ENCODE measurements at regions not wholly inside any gene's neighbourhood (a gene's known extent, or its start where the extent isn't known, plus 50 kb on each side); places are given as distances from the start of the nearest gene placed in this dataset.

DNA sequence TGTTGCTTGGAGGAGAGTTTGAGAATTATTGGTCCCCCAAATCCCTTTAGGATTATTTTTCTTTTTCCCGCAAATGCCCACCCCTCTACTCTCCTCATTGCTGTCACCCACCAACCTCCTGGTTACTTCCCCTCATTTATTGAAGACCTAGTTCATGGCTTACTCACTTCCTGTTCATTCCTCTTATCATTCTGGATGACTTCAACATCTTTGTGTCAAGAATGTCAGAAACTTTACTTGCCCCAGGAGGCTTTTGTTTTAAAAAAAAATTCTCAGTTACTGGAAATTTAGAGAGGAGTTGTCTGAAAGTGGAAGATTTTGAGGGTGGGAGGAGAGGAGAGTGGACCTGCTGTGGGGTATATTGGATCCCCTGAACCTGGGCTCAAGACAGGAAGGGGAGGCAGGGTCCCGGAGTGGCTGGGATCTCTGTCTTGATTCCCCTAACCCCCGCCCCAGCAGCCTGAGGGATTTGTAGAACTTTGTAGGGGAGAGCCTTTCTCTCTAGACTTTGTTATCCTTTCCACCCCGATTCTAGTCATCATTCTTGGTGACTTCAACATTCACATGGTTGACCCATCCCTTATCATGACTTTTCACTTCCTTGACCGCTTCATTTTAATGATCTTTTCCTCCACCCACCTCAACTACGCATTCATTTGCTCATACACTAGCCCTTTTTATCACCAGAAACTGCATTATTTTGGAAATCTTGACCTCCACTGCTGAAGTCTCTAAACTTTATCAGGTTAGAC lies 69.9 kb upstream of the ESX1 start:
- no peak overlapping the region for H3K4me3 ChIP-seq (ENCODE audit: low read length in 2 of 2)
- no peak overlapping the region for H3K4me3 Mint-ChIP-seq
- H3K27ac Mint-ChIP-seq, result peak overlapping the region in 1 of 7 donors; percentile 76
- H3K27me3 Mint-ChIP-seq, result peaks cover 3 to 12% of the 10 kb centered on the region in 2 donors
- H3K36me3 Mint-ChIP-seq, result no peaks in the 10 kb centered on the region
- no peaks in the 10 kb centered on the region for H3K9me3 ChIP-seq (ENCODE audit: control insufficient read depth in 1 of 2, low read length in 2 of 2)
- no peaks in the 10 kb centered on the region for H3K36me3 ChIP-seq (ENCODE audit: insufficient read depth, low read length)
- H3K9me3 Mint-ChIP-seq, result no peaks in the 10 kb centered on the region
- H3K4me1 ChIP-seq (ENCODE audit: insufficient read depth, low read length), result no peaks in the 10 kb centered on the region
- intact Hi-C loops (cut with micrococcal nuclease), result no loop called here
- POLR2A ChIA-PET (ENCODE audit: partially characterized antibody), result no interaction called here
- no peak for DNase-seq
- CTCF ChIA-PET (ENCODE audit: partially characterized antibody), result no interaction called here
- no peak overlapping the region for H3K27ac ChIP-seq (ENCODE audit: low read depth, low read length)
- H3K4me1 Mint-ChIP-seq, result no peaks in the 10 kb centered on the region
- H3K27me3 ChIP-seq (ENCODE audit: insufficient read depth, low read length), result no peaks in the 10 kb centered on the region

DNA sequence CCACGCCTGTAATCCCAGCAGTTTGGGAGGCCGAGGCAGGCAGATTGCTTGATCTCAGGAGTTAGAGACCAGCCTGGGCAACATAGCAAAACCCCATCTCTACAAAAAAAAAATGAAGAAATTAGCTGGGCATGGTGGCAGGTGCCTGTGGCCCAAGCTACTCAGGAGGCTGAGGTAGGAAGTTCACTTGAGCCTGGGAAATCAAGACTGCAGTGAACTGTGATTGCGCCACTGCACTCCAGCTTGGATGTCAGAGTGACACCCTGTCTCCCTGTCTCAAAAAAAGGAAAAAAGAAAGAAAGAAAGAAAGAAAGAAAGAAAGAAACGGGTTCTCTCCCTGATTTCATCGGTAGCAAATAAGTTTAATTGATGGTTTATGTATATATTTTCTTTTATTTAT lies 64.6 kb upstream of the ESX1 start:
- Mint-ChIP-seq H3K4me1 (no peaks in the 10 kb centered on the region), H3K27ac (no peak overlapping the region), H3K36me3 (no peaks in the 10 kb centered on the region), H3K27me3 (no peaks in the 10 kb centered on the region), H3K9me3 (no peaks in the 10 kb centered on the region), H3K4me3 (no peak overlapping the region)
- H3K27ac ChIP-seq (ENCODE audit: low read depth, low read length), result no peak overlapping the region
- intact Hi-C loops (cut with micrococcal nuclease), result no loop called here
- no peak for DNase-seq
- POLR2A ChIA-PET (ENCODE audit: partially characterized antibody), result no interaction called here
- H3K4me3 ChIP-seq (ENCODE audit: low read length in 2 of 2), result no peak overlapping the region
- H3K9me3 ChIP-seq (ENCODE audit: control insufficient read depth in 1 of 2, low read length in 2 of 2), result no peaks in the 10 kb centered on the region
- CTCF ChIA-PET (ENCODE audit: partially characterized antibody), result no interaction called here
- H3K36me3 ChIP-seq (ENCODE audit: insufficient read depth, low read length), result no peaks in the 10 kb centered on the region
- H3K27me3 ChIP-seq (ENCODE audit: insufficient read depth, low read length), result no peaks in the 10 kb centered on the region
- H3K4me1 ChIP-seq (ENCODE audit: insufficient read depth, low read length), result no peaks in the 10 kb centered on the region

DNA sequence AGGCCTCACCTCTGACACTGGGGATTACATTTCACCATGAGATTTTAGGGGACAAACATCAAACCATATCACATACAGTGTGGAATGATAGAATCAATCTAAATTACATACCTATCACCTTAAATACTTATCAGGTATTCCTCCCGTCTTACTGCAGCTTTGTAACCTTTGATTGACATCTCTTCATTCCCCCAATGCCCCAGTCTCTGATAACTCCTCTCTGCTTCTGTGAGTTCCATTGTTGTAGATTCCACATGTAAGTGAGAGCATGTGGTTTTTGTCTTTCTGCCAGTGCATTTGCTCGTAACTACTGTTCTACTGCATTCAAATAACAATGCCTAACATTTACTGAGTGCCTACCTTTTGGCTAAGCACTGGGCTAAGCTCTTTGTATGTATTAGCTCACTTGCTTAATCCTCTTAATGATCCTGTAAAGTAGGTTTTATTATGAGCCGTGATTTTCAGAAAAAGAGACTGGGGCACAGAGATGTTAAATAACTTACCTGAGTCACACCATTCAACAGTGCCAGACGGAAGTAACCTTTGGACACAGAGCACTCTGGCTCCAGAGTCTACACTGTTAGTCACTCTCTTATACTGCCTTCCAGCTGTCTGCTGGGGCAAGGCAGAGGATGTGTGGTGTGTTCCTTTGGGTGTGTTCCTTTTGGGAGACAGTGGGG lies 63.7 kb upstream of the ESX1 start:
- Mint-ChIP-seq H3K9me3 (no peaks in the 10 kb centered on the region), H3K27ac (no peak overlapping the region), H3K27me3 (no peaks in the 10 kb centered on the region), H3K4me3 (no peak overlapping the region), H3K36me3 (no peaks in the 10 kb centered on the region), H3K4me1 (no peaks in the 10 kb centered on the region)
- POLR2A ChIA-PET (ENCODE audit: partially characterized antibody), result no interaction called here
- H3K4me1 ChIP-seq (ENCODE audit: insufficient read depth, low read length), result no peaks in the 10 kb centered on the region
- no peak overlapping the region for H3K27ac ChIP-seq (ENCODE audit: low read depth, low read length)
- no peaks in the 10 kb centered on the region for H3K9me3 ChIP-seq (ENCODE audit: control insufficient read depth in 1 of 2, low read length in 2 of 2)
- no peak for DNase-seq
- CTCF ChIA-PET (ENCODE audit: partially characterized antibody), result no interaction called here
- H3K27me3 ChIP-seq (ENCODE audit: insufficient read depth, low read length), result no peaks in the 10 kb centered on the region
- H3K36me3 ChIP-seq (ENCODE audit: insufficient read depth, low read length), result no peaks in the 10 kb centered on the region
- intact Hi-C loops (cut with micrococcal nuclease), result no loop called here
- no peak overlapping the region for H3K4me3 ChIP-seq (ENCODE audit: low read length in 2 of 2)

DNA sequence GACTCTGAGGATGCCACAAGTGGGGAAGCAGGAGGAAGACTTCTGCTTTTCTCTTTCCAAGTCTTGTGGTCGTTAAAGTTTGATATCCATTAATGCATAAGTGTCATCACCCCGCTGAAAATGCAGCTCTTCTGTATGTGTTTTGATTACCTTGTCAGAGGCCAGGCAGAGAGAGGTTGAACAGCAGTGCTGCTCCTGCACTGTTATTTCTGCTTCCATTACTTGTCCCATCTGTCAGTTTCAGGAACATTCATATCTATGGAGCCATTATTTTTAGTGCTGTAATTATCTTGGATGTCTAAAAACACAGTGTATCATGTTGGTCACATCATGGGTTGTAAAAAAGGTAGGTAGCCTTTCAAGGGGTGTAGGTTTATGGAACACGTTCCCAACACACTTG lies 62.0 kb upstream of the ESX1 start:
- H3K27ac Mint-ChIP-seq, result peak overlapping the region in 1 of 7 donors; percentile 3
- no peak overlapping the region for H3K4me3 Mint-ChIP-seq
- intact Hi-C loops (cut with micrococcal nuclease), result no loop called here

DNA sequence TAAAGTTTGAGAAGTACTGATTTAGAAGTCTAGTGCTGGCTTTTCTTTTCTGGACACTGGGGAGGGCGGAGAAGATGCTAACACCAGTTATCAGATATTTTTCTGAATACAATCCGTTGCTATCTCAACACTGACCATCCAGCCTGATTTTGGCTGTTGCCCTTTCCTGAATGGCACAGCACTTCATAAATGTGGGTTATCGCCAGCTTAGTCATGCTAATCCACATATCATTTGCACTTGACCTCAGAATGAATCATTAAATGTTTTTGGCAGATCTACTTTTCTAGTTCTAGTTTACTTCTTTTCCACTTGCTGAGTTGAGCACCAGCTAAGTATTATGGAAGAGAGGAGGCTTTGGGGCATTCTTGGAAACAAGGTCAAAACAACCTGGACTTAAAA lies 60.8 kb upstream of the ESX1 start:
- ChIA-PET CTCF (ENCODE audit: partially characterized antibody) (no interaction called here), POLR2A (ENCODE audit: partially characterized antibody) (no interaction called here)
- no peaks in the 10 kb centered on the region for H3K4me1 Mint-ChIP-seq

More for the DNA sequence above, 62.0 kb upstream of the ESX1 start:
- no peak for DNase-seq
- no peaks in the 10 kb centered on the region for H3K4me1 ChIP-seq (ENCODE audit: insufficient read depth, low read length)
- H3K27ac ChIP-seq (ENCODE audit: low read depth, low read length), result no peak overlapping the region
- Mint-ChIP-seq H3K9me3 (no peaks in the 10 kb centered on the region), H3K36me3 (no peaks in the 10 kb centered on the region), H3K4me1 (no peaks in the 10 kb centered on the region), H3K27me3 (no peaks in the 10 kb centered on the region)
- ChIA-PET CTCF (ENCODE audit: partially characterized antibody) (no interaction called here), POLR2A (ENCODE audit: partially characterized antibody) (no interaction called here)
- H3K4me3 ChIP-seq (ENCODE audit: low read length in 2 of 2), result no peak overlapping the region
- no peaks in the 10 kb centered on the region for H3K9me3 ChIP-seq (ENCODE audit: control insufficient read depth in 1 of 2, low read length in 2 of 2)
- H3K27me3 ChIP-seq (ENCODE audit: insufficient read depth, low read length), result no peaks in the 10 kb centered on the region
- H3K36me3 ChIP-seq (ENCODE audit: insufficient read depth, low read length), result no peaks in the 10 kb centered on the region

DNA sequence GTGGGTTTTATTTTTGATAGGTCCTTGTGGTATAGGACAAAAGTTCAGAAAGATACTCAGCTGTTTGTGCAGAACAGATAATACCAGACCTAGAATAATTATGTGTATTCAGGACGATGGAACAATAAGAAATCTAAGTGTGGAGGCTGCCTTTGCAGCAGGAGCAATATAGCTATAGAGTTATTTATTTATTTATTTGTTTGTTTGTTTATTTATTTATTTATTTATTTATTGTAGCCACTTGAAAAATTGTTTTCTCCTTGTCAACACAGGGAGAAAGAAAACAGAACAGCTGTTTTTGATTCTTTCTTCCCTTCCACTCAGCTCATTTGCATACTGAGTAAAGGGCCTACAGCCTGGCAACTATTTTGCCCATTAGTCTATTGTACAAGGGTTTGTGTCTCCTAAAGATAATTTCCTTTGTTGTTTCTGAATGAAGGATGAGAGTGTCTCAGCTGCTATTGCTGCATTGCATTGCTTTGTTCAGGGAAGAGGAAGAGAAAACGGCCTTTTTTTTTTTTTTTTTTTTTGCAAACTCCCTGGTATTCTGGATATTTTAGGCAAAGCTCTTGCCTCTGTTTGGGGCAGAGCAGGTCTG lies 56.0 kb upstream of the ESX1 start:
- no peaks in the 10 kb centered on the region for H3K4me1 Mint-ChIP-seq
- POLR2A ChIA-PET (ENCODE audit: partially characterized antibody), result no interaction called here

More for the DNA sequence above, 60.8 kb upstream of the ESX1 start:
- H3K4me1 ChIP-seq (ENCODE audit: insufficient read depth, low read length), result no peaks in the 10 kb centered on the region
- DNase-seq, result no peak
- Mint-ChIP-seq H3K9me3 (no peaks in the 10 kb centered on the region), H3K36me3 (no peaks in the 10 kb centered on the region), H3K27me3 (no peaks in the 10 kb centered on the region), H3K4me3 (no peak overlapping the region), H3K27ac (no peak overlapping the region)
- H3K9me3 ChIP-seq (ENCODE audit: control insufficient read depth in 1 of 2, low read length in 2 of 2), result no peaks in the 10 kb centered on the region
- H3K4me3 ChIP-seq (ENCODE audit: low read length in 2 of 2), result no peak overlapping the region
- H3K27me3 ChIP-seq (ENCODE audit: insufficient read depth, low read length), result no peaks in the 10 kb centered on the region
- intact Hi-C loops (cut with micrococcal nuclease), result no loop called here
- no peaks in the 10 kb centered on the region for H3K36me3 ChIP-seq (ENCODE audit: insufficient read depth, low read length)
- no peak overlapping the region for H3K27ac ChIP-seq (ENCODE audit: low read depth, low read length)

DNA sequence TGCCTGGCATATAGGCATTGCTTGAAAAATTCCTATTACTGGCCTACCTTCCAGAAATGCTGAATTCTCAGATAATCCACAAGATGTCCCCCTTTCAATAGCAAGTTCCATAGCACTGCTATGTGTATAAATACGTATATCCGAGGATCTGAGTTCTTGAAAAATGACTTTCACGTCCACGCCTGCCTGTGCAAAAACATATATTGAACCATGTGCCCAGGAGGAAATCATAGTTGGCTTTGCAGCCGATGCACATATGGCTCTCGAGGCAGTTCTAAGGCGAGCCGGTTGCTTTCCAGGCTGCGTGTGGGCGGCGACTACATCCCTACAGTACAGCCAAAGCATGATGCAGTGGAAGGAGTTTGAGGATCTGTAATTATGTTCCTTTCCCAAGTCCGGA lies 55.4 kb upstream of the ESX1 start:
- POLR2A ChIA-PET (ENCODE audit: partially characterized antibody), result no interaction called here

More for the DNA sequence above, 56.0 kb upstream of the ESX1 start:
- CTCF ChIA-PET (ENCODE audit: partially characterized antibody), result no interaction called here
- H3K27me3 ChIP-seq (ENCODE audit: insufficient read depth, low read length), result no peaks in the 10 kb centered on the region
- H3K27ac ChIP-seq (ENCODE audit: low read depth, low read length), result no peak overlapping the region
- Mint-ChIP-seq H3K36me3 (no peaks in the 10 kb centered on the region), H3K9me3 (no peaks in the 10 kb centered on the region), H3K27ac (no peak overlapping the region), H3K4me3 (no peak overlapping the region), H3K27me3 (no peaks in the 10 kb centered on the region)
- intact Hi-C loops (cut with micrococcal nuclease), result no loop called here
- H3K4me3 ChIP-seq (ENCODE audit: low read length in 2 of 2), result no peak overlapping the region
- no peak for DNase-seq
- H3K4me1 ChIP-seq (ENCODE audit: insufficient read depth, low read length), result no peaks in the 10 kb centered on the region
- H3K9me3 ChIP-seq (ENCODE audit: control insufficient read depth in 1 of 2, low read length in 2 of 2), result no peaks in the 10 kb centered on the region
- H3K36me3 ChIP-seq (ENCODE audit: insufficient read depth, low read length), result no peaks in the 10 kb centered on the region

More for the DNA sequence above, 55.4 kb upstream of the ESX1 start:
- intact Hi-C loops (cut with micrococcal nuclease), result no loop called here
- Histone ChIP-seq H3K27me3 (ENCODE audit: insufficient read depth, low read length) (no peaks in the 10 kb centered on the region), H3K27ac (ENCODE audit: low read depth, low read length) (no peak overlapping the region), H3K4me1 (ENCODE audit: insufficient read depth, low read length) (no peaks in the 10 kb centered on the region), H3K36me3 (ENCODE audit: insufficient read depth, low read length) (no peaks in the 10 kb centered on the region), H3K4me3 (ENCODE audit: low read length in 2 of 2) (no peak overlapping the region), H3K9me3 (ENCODE audit: control insufficient read depth in 1 of 2, low read length in 2 of 2) (no peaks in the 10 kb centered on the region)
- CTCF ChIA-PET (ENCODE audit: partially characterized antibody), result no interaction called here
- Mint-ChIP-seq H3K36me3 (no peaks in the 10 kb centered on the region), H3K27me3 (no peaks in the 10 kb centered on the region), H3K9me3 (no peaks in the 10 kb centered on the region), H3K4me1 (no peaks in the 10 kb centered on the region), H3K27ac (no peak overlapping the region), H3K4me3 (no peak overlapping the region)
- DNase-seq, result no peak
